Ectodermal cell (in vitro differentiated cells): ENCODE measurements at regions not wholly inside any gene's neighbourhood (a gene's known extent, or its start where the extent isn't known, plus 50 kb on each side); places are given as distances from the start of the nearest gene placed in this dataset.

ENCODE experiments used
- H3K27ac ChIP-seq: 2 replicates; pipeline ENCODE4 v1.7.0; 2013; ENCODE audit warnings: mild to moderate bottlenecking, low read depth, low read length; ENCODE audit not compliant: insufficient read depth, poor library complexity, severe bottlenecking
- H3K27me3 ChIP-seq: 2 replicates; pipeline ENCODE4 v1.7.0; 2013; ENCODE audit warnings: mild to moderate bottlenecking, low read length; ENCODE audit not compliant: insufficient read depth, control insufficient read depth, poor library complexity, severe bottlenecking
- H3K36me3 ChIP-seq: one replicate; pipeline ENCODE4 v1.7.0; 2013; ENCODE audit warnings: low read length; ENCODE audit not compliant: control insufficient read depth, insufficient read depth
- H3K4me1 ChIP-seq: one replicate; pipeline ENCODE4 v1.7.0; 2013; ENCODE audit warnings: low read length; ENCODE audit not compliant: control insufficient read depth, insufficient read depth
- H3K4me3 ChIP-seq: 2 replicates; pipeline ENCODE4 v1.7.0; 2013; ENCODE audit warnings: low read depth, low read length, control low read depth; ENCODE audit not compliant: insufficient read depth
- H3K9me3 ChIP-seq: 2 replicates; pipeline ENCODE4 v1.7.0; 2013; ENCODE audit warnings: mild to moderate bottlenecking, low read length, moderate library complexity; ENCODE audit not compliant: control insufficient read depth
- WGBS, 2 experiments: methylation state at CpG; one replicate each; pipeline ENCODE4 v1.1.7; 2013; ENCODE audit warnings: missing lambda C conversion rate in 2 of 2; 5-methylcytosine and 5-hydroxymethylcytosine counted together

GRCh38 chr17:52306314-52306713, 147.8 kb upstream of the CA10 start:
- 71 to 87% methylated on average over 1 of the region's 1 CpG for WGBS, 2 experiments
- no peak overlapping the region for H3K27ac ChIP-seq

GRCh38 chr17:52298881-52299280, 140.4 kb upstream of the CA10 start:
- Histone ChIP-seq H3K4me1 (no peaks in the 10 kb centered on the region), H3K27me3 (no peaks in the 10 kb centered on the region), H3K27ac (no peak overlapping the region), H3K9me3 (peaks cover 9% of the 10 kb centered on the region), H3K4me3 (no peak overlapping the region), H3K36me3 (no peaks in the 10 kb centered on the region)
- WGBS, 2 experiments = 86 to 96% methylated on average over 3 of the region's 3 CpGs

More at GRCh38 chr17:52306314-52306713, 147.8 kb upstream of the CA10 start:
- Histone ChIP-seq H3K36me3 (no peaks in the 10 kb centered on the region), H3K27me3 (no peaks in the 10 kb centered on the region), H3K4me1 (no peaks in the 10 kb centered on the region), H3K9me3 (peaks cover 2% of the 10 kb centered on the region), H3K4me3 (no peak overlapping the region)

- 75 to 77% methylated on average over 9 of the region's 10 CpGs for WGBS, 2 experiments
Measured at GRCh38 chr17:52297230-52298010, 138.9 kb upstream of the CA10 start.

GRCh38 chr17:52294301-52294700, 135.8 kb upstream of the CA10 start:
- Histone ChIP-seq H3K4me1 (no peaks in the 10 kb centered on the region), H3K27ac (no peak overlapping the region), H3K36me3 (no peaks in the 10 kb centered on the region), H3K4me3 (no peak overlapping the region), H3K27me3 (no peaks in the 10 kb centered on the region), H3K9me3 (peaks cover 4% of the 10 kb centered on the region)
- WGBS, 2 experiments = 65 to 76% methylated on average over 1 of the region's 1 CpG

More at GRCh38 chr17:52297230-52298010, 138.9 kb upstream of the CA10 start:
- H3K27ac ChIP-seq = no peak overlapping the region
- no peaks in the 10 kb centered on the region for H3K36me3 ChIP-seq
- H3K4me3 ChIP-seq = no peak overlapping the region
- peaks cover 9% of the 10 kb centered on the region for H3K9me3 ChIP-seq
- H3K27me3 ChIP-seq = no peaks in the 10 kb centered on the region
- H3K4me1 ChIP-seq = no peaks in the 10 kb centered on the region

GRCh38 chr17:52287611-52288010, 129.1 kb upstream of the CA10 start:
- Histone ChIP-seq H3K27ac (no peak overlapping the region), H3K27me3 (no peaks in the 10 kb centered on the region)

GRCh38 chr17:52283872-52284271, 125.4 kb upstream of the CA10 start:
- Histone ChIP-seq H3K4me3 (no peak overlapping the region), H3K9me3 (no peaks in the 10 kb centered on the region)
- 0% methylated on average over 1 of the region's 2 CpGs; no CpG with 5 or more reads in 1 of the 2 experiments for WGBS, 2 experiments

More at GRCh38 chr17:52287611-52288010, 129.1 kb upstream of the CA10 start:
- Histone ChIP-seq H3K4me1 (no peaks in the 10 kb centered on the region), H3K36me3 (no peaks in the 10 kb centered on the region), H3K4me3 (no peak overlapping the region), H3K9me3 (no peaks in the 10 kb centered on the region)
- WGBS, 2 experiments = 100% methylated on average over 1 to 2 of the region's 2 CpGs

GRCh38 chr17:52276381-52277008, 118.0 kb upstream of the CA10 start:
- Histone ChIP-seq H3K36me3 (no peaks in the 10 kb centered on the region), H3K27me3 (no peaks in the 10 kb centered on the region), H3K27ac (no peak overlapping the region), H3K4me3 (no peak overlapping the region), H3K9me3 (peaks cover 2% of the 10 kb centered on the region), H3K4me1 (no peaks in the 10 kb centered on the region)
- 85 to 96% methylated on average over 3 to 4 of the region's 4 CpGs for WGBS, 2 experiments

More at GRCh38 chr17:52283872-52284271, 125.4 kb upstream of the CA10 start:
- Histone ChIP-seq H3K27ac (no peak overlapping the region), H3K36me3 (no peaks in the 10 kb centered on the region), H3K4me1 (no peaks in the 10 kb centered on the region), H3K27me3 (no peaks in the 10 kb centered on the region)

- Histone ChIP-seq H3K9me3 (peaks cover 5% of the 10 kb centered on the region), H3K36me3 (no peaks in the 10 kb centered on the region), H3K4me3 (no peak overlapping the region), H3K4me1 (no peaks in the 10 kb centered on the region), H3K27ac (no peak overlapping the region), H3K27me3 (no peaks in the 10 kb centered on the region)
- 75 to 81% methylated on average over 1 of the region's 1 CpG for WGBS, 2 experiments
Measured at GRCh38 chr17:52271781-52272180, 113.3 kb upstream of the CA10 start.

- H3K27ac ChIP-seq = no peak overlapping the region
- no peak overlapping the region for H3K4me3 ChIP-seq
- no peaks in the 10 kb centered on the region for H3K9me3 ChIP-seq
- H3K36me3 ChIP-seq = no peaks in the 10 kb centered on the region
- no peaks in the 10 kb centered on the region for H3K27me3 ChIP-seq
- WGBS, 2 experiments = 82 to 83% methylated on average over 9 of the region's 9 CpGs
- no peaks in the 10 kb centered on the region for H3K4me1 ChIP-seq
Measured at GRCh38 chr17:52255347-52255746, 96.8 kb upstream of the CA10 start.

- no peaks in the 10 kb centered on the region for H3K4me1 ChIP-seq
- H3K27me3 ChIP-seq = no peaks in the 10 kb centered on the region
- H3K36me3 ChIP-seq = no peaks in the 10 kb centered on the region
- H3K9me3 ChIP-seq = no peaks in the 10 kb centered on the region
- H3K4me3 ChIP-seq = no peak overlapping the region
- H3K27ac ChIP-seq = no peak overlapping the region
- WGBS, 2 experiments = 87 to 100% methylated on average over 1 to 2 of the region's 2 CpGs
Measured at GRCh38 chr17:52244689-52245088, 86.2 kb upstream of the CA10 start.
